ENCODE measurements at regions not wholly inside any gene's neighbourhood (a gene's known extent, or its start where the extent isn't known, plus 50 kb on each side); places are given as distances from the start of the nearest gene placed in this dataset.

GRCh38 chr4:19455196-19455595 lies 796.5 kb upstream of the SLIT2 start:
- Histone ChIP-seq H3K9me3 (no peaks in the 10 kb centered on the region), H3K27ac (no peak overlapping the region), H3K4me3 (no peak overlapping the region), H3K36me3 (replicated peaks in 1 of 2; ENCODE audit: insufficient read depth in 1 of 2, low read depth in 2 of 2) (no peaks in the 10 kb centered on the region), H3K4me1 (no peaks in the 10 kb centered on the region), H3K27me3 (no peaks in the 10 kb centered on the region)
- TF ChIP-seq POLR2A (IDR thresholded peaks at IDR 0.05): no peak
- TF ChIP-seq CTCF (IDR thresholded peaks at IDR 0.05): no peak
- DNase-seq (no peak), ATAC-seq (no peak)
- WGBS, 2 donors: 71 to 75% methylated on average over 14 of the region's 14 CpGs
- intact Hi-C loops (cut with DNase I): no loop called here

- TF ChIP-seq CTCF (IDR thresholded peaks at IDR 0.05): no peak
- no peak for TF ChIP-seq POLR2A (IDR thresholded peaks at IDR 0.05)
- no peak overlapping the region for H3K27ac ChIP-seq
- ATAC-seq (no peak), DNase-seq (no peak)
- intact Hi-C loops (cut with DNase I): no loop called here
- WGBS, 2 donors: 54% methylated on average over 1 of the region's 1 CpG
- H3K36me3 ChIP-seq (replicated peaks in 1 of 2; ENCODE audit: insufficient read depth in 1 of 2, low read depth in 2 of 2): no peaks in the 10 kb centered on the region
- no peak overlapping the region for H3K4me3 ChIP-seq
- H3K9me3 ChIP-seq: peaks cover 0 to 6% (median 0%) of the 10 kb centered on the region in 3 donors
- no peaks in the 10 kb centered on the region for H3K4me1 ChIP-seq
- H3K27me3 ChIP-seq: no peaks in the 10 kb centered on the region
These were observed 813.5 kb upstream of the SLIT2 start for GRCh38 chr4:19438233-19438632.

GRCh38 chr4:19437008-19437407 lies 814.7 kb upstream of the SLIT2 start:
- ATAC-seq (no peak), DNase-seq (no peak)
- Histone ChIP-seq H3K36me3 (replicated peaks in 1 of 2; ENCODE audit: insufficient read depth in 1 of 2, low read depth in 2 of 2) (no peaks in the 10 kb centered on the region), H3K4me3 (no peak overlapping the region), H3K27me3 (no peaks in the 10 kb centered on the region), H3K4me1 (no peaks in the 10 kb centered on the region), H3K9me3 (no peaks in the 10 kb centered on the region), H3K27ac (no peak overlapping the region)
- 25 to 26% methylated on average over 2 of the region's 2 CpGs for WGBS, 2 donors
- TF ChIP-seq POLR2A (IDR thresholded peaks at IDR 0.05) (no peak), CTCF (IDR thresholded peaks at IDR 0.05) (no peak)
- intact Hi-C loops (cut with DNase I): no loop called here

- TF ChIP-seq POLR2A (IDR thresholded peaks at IDR 0.05) (no peak), CTCF (IDR thresholded peaks at IDR 0.05) (no peak)
- Histone ChIP-seq H3K4me1 (no peaks in the 10 kb centered on the region), H3K27ac (no peak overlapping the region), H3K9me3 (no peaks in the 10 kb centered on the region), H3K36me3 (replicated peaks in 1 of 2; ENCODE audit: insufficient read depth in 1 of 2, low read depth in 2 of 2) (no peaks in the 10 kb centered on the region), H3K27me3 (no peaks in the 10 kb centered on the region), H3K4me3 (no peak overlapping the region)
- DNase-seq (no peak), ATAC-seq (no peak)
- WGBS, 2 donors: 30% methylated on average over 4 of the region's 4 CpGs
- intact Hi-C loops (cut with DNase I): no loop called here
These were observed 822.0 kb upstream of the SLIT2 start for GRCh38 chr4:19429684-19430083.

GRCh38 chr4:19425146-19425545 lies 826.6 kb upstream of the SLIT2 start:
- intact Hi-C loops (cut with DNase I): no loop called here
- no peak overlapping the region for H3K4me3 ChIP-seq
- DNase-seq (no peak), ATAC-seq (no peak)
- H3K9me3 ChIP-seq: no peaks in the 10 kb centered on the region
- no peak overlapping the region for H3K27ac ChIP-seq
- no peaks in the 10 kb centered on the region for H3K27me3 ChIP-seq
- TF ChIP-seq POLR2A (IDR thresholded peaks at IDR 0.05) (no peak), CTCF (IDR thresholded peaks at IDR 0.05) (no peak)
- H3K36me3 ChIP-seq (replicated peaks in 1 of 2; ENCODE audit: insufficient read depth in 1 of 2, low read depth in 2 of 2): no peaks in the 10 kb centered on the region
- H3K4me1 ChIP-seq: no peaks in the 10 kb centered on the region
